ENCODE measurements at regions not wholly inside any gene's neighbourhood (a gene's known extent, or its start where the extent isn't known, plus 50 kb on each side); places are given as distances from the start of the nearest gene placed in this dataset.

DNA sequence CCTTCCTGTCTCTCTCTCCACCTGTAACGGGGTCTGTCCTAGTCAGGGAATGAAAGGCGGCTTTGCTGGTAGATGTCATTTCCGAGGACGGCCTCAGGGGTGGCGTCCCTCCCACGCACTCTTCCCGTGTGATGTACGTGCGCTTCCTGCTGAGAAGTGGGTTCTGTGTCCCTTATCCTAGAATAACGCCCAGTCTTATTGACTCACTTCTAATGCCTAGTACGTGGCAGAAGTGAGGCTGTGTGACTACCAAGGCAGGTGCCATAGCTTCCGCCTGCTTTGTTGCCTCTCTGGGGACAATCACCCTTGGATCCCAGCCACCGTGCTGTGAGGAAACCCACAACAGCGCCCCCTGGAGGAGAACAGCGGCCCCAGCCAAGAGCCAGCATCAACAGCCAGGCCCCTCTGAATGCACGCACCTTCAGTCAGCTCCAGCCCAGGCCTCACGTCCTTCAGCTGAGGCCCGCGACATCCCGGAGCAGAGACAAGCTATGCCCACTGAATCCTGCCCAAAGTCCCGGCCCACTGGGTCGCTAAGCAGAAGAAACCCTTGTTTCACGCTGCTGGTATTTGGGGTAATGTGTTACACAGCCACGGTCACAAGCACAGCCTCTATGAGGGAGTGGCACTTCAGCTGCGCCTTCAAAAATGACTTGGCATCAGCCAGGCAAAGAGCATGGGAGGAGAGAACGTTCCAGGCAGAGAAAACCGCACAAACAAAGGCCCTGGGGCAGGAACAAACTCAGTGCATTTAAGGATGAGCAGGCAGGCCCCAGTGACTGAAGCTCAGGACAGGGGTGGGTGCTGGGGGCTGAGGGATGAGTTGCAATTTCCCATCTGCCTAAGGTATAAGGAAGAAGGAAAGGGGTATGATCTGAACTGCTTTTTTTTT, 224.2 kb downstream of the NFATC2 start:
- Histone ChIP-seq H3K79me2 (ENCODE audit: control insufficient read depth, insufficient read depth, low read length) (no peaks in the 10 kb centered on the region), H3K27me3 (ENCODE audit: insufficient read depth, low read length, poor library complexity) (no peaks in the 10 kb centered on the region), H3K27ac (ENCODE audit: low read depth, low read length) (no peak overlapping the region), H3K4me1 (ENCODE audit: control insufficient read depth, low read depth, low read length) (peaks cover 4% of the 10 kb centered on the region), H3K56ac (ENCODE audit: low read length) (peak overlapping the region; percentile 77), H2BK5ac (ENCODE audit: low read length) (peak overlapping the region; percentile 61), H4K8ac (ENCODE audit: low read depth, low read length) (no peak overlapping the region), H3K18ac (ENCODE audit: low read length) (peak overlapping the region; percentile 15), H2AK5ac (ENCODE audit: low read length) (peak overlapping the region; percentile 83), H3K4me2 (ENCODE audit: low read length) (no peak overlapping the region), H3K36me3 (ENCODE audit: control insufficient read depth, insufficient read depth, low read length) (no peaks in the 10 kb centered on the region), H3K79me1 (ENCODE audit: low read length) (no peaks in the 10 kb centered on the region), H3K9ac (ENCODE audit: low read length) (peak overlapping the region; percentile 35), H3K23ac (ENCODE audit: low read length) (no peak overlapping the region), H2BK120ac (ENCODE audit: low read depth, low read length) (peak overlapping the region; percentile 2), H3K4ac (ENCODE audit: low read depth, low read length) (no peak overlapping the region), H4K5ac (ENCODE audit: low read length) (no peak overlapping the region), H3K4me3 (ENCODE audit: low read length) (no peak overlapping the region), H2BK15ac (replicated peaks; ENCODE audit: low read depth) (no peak overlapping the region)
- peak; percentile 88 for DNase-seq
- no CpG with 5 or more reads among the region's 27 CpGs for WGBS (ENCODE audit: extremely low coverage, insufficient coverage, low lambda C conversion rate)

DNA sequence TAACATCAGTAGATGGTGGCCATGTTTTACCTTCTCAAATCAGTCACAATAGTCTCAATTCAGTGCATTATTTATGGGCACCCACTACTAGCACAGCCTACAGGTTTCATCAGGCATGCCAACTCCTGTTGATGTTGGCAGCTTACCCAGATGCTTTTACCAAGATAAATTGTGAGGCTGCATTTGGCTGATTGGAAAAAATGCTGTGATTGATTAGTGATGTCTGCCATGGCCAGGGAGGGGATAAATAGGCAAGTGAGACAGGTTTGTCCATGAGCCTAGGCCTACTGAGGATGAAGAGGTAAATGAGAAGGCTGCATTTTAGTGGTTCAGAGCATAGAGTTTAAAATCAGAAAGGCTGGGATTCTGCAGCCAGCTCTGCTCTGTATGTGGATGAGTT, 227.1 kb downstream of the NFATC2 start:
- Histone ChIP-seq H3K79me2 (ENCODE audit: control insufficient read depth, insufficient read depth, low read length) (no peaks in the 10 kb centered on the region), H3K4me1 (ENCODE audit: control insufficient read depth, low read depth, low read length) (peaks cover 12% of the 10 kb centered on the region), H3K4ac (ENCODE audit: low read depth, low read length) (no peak overlapping the region), H2BK120ac (ENCODE audit: low read depth, low read length) (no peak overlapping the region), H4K5ac (ENCODE audit: low read length) (no peak overlapping the region), H3K79me1 (ENCODE audit: low read length) (no peaks in the 10 kb centered on the region), H3K56ac (ENCODE audit: low read length) (no peak overlapping the region), H3K27ac (ENCODE audit: low read depth, low read length) (no peak overlapping the region), H3K27me3 (ENCODE audit: insufficient read depth, low read length, poor library complexity) (no peaks in the 10 kb centered on the region), H2BK15ac (replicated peaks; ENCODE audit: low read depth) (no peak overlapping the region), H3K36me3 (ENCODE audit: control insufficient read depth, insufficient read depth, low read length) (no peaks in the 10 kb centered on the region), H3K18ac (ENCODE audit: low read length) (no peak overlapping the region), H4K8ac (ENCODE audit: low read depth, low read length) (no peak overlapping the region), H3K4me3 (ENCODE audit: low read length) (no peak overlapping the region), H2BK5ac (ENCODE audit: low read length) (no peak overlapping the region), H3K9ac (ENCODE audit: low read length) (no peak overlapping the region), H3K4me2 (ENCODE audit: low read length) (no peak overlapping the region), H3K23ac (ENCODE audit: low read length) (no peak overlapping the region), H2AK5ac (ENCODE audit: low read length) (peak overlapping the region; percentile 62)
- no peak for DNase-seq

DNA sequence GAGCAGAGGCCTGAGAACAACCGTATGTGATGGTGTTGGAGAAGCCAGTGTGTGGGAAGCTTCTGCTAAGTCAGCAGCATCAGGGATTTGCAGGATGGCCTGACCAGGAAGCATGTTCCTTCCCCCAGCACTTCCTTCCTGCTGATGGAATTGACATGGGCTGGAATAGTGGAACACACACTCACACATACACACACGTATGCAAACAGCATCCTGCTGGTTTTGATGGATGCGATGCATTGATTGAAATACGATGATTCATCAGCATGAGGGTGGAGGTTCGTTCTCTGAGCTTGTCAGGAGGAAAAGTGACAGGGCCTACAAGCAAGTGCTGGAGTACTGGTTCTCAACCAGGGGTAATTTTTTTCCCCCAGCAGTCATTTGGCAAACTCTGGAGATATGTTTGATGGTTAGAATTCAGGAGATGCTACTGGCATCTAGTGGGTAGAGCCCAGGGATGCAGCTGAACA, 229.1 kb downstream of the NFATC2 start:
- Histone ChIP-seq H3K4me2 (ENCODE audit: low read length) (no peak overlapping the region), H3K4ac (ENCODE audit: low read depth, low read length) (no peak overlapping the region), H3K79me2 (ENCODE audit: control insufficient read depth, insufficient read depth, low read length) (no peaks in the 10 kb centered on the region), H2BK5ac (ENCODE audit: low read length) (no peak overlapping the region), H2BK120ac (ENCODE audit: low read depth, low read length) (no peak overlapping the region), H3K27ac (ENCODE audit: low read depth, low read length) (no peak overlapping the region), H3K23ac (ENCODE audit: low read length) (no peak overlapping the region), H3K9ac (ENCODE audit: low read length) (no peak overlapping the region), H3K18ac (ENCODE audit: low read length) (peak overlapping the region; percentile 2), H3K4me1 (ENCODE audit: control insufficient read depth, low read depth, low read length) (peaks cover 13% of the 10 kb centered on the region), H3K4me3 (ENCODE audit: low read length) (no peak overlapping the region), H4K8ac (ENCODE audit: low read depth, low read length) (no peak overlapping the region), H4K5ac (ENCODE audit: low read length) (no peak overlapping the region), H3K56ac (ENCODE audit: low read length) (peak overlapping the region; percentile 17), H2BK15ac (replicated peaks; ENCODE audit: low read depth) (no peak overlapping the region), H3K36me3 (ENCODE audit: control insufficient read depth, insufficient read depth, low read length) (no peaks in the 10 kb centered on the region), H3K79me1 (ENCODE audit: low read length) (no peaks in the 10 kb centered on the region), H3K27me3 (ENCODE audit: insufficient read depth, low read length, poor library complexity) (no peaks in the 10 kb centered on the region), H2AK5ac (ENCODE audit: low read length) (no peak overlapping the region)
- no CpG with 5 or more reads among the region's 5 CpGs for WGBS (ENCODE audit: extremely low coverage, insufficient coverage, low lambda C conversion rate)
- no peak for DNase-seq

DNA sequence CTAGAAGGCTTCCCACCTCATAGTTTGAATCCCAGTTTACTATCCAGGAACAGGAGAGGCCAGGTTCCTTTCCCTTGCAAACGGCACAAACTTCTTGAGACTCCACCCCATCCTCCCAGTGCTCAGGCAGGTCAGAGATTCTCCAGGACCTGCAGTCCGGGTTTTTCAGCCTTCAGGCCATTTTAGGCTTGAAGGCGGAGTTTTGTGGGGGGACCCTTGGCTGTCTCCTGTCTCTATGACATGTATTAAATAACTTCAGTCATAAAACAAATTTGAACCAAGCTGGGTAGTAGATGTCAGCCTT, 230.1 kb downstream of the NFATC2 start:
- H4K8ac ChIP-seq (ENCODE audit: low read depth, low read length) = no peak overlapping the region

DNA sequence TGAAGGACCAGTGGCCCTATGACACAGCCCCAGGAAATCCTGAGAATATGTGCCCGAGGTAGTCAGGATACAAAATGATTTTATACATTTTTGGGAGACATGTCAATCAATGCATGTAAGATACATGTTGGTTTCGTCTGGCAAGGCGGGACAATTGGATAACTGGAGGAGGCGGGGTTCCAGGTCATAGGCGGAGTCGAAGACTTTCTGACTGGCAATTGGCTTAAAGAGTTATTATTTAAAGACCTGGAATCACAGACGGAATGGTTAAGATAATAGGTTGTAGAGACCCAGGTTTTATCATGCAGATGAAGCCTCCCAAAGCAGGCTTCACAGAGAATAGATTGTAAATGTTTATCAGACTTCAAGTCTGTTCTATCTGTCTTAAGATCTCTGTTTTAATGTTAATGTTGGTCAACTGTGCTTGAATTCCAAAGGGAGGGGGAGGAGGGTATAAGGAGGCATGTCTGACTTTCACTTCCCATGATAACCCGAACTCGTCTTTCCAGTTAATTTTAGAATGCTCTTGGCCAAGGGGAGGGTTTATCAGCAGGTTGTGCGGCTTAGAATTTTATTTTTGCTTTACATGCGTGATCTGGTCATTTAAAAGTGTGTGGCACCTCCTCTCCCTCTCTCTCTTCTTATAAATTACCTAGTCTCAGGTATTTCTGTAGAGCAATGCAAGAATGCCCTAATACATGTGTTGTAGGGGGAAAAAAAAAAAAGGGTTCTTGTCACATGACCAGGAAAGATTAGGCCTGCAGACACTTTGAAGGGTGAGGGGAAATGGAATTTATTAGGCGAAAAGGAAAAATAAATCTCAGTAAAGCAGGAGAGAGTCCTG, 230.7 kb downstream of the NFATC2 start:
- Histone ChIP-seq H3K79me1 (ENCODE audit: low read length) (no peaks in the 10 kb centered on the region), H3K27ac (ENCODE audit: low read depth, low read length) (peak overlapping the region; percentile 69), H4K8ac (ENCODE audit: low read depth, low read length) (no peak overlapping the region), H3K4me1 (ENCODE audit: control insufficient read depth, low read depth, low read length) (peaks cover 14% of the 10 kb centered on the region), H4K5ac (ENCODE audit: low read length) (peak overlapping the region; percentile 78), H3K56ac (ENCODE audit: low read length) (peak overlapping the region; percentile 70), H3K23ac (ENCODE audit: low read length) (no peak overlapping the region), H2AK5ac (ENCODE audit: low read length) (no peak overlapping the region), H3K9ac (ENCODE audit: low read length) (peak overlapping the region; percentile 6), H3K27me3 (ENCODE audit: insufficient read depth, low read length, poor library complexity) (no peaks in the 10 kb centered on the region), H3K4me2 (ENCODE audit: low read length) (no peak overlapping the region), H2BK15ac (replicated peaks; ENCODE audit: low read depth) (peak overlapping the region; percentile 41), H2BK120ac (ENCODE audit: low read depth, low read length) (peak overlapping the region; percentile 56), H3K36me3 (ENCODE audit: control insufficient read depth, insufficient read depth, low read length) (no peaks in the 10 kb centered on the region), H3K18ac (ENCODE audit: low read length) (peak overlapping the region; percentile 70), H3K4me3 (ENCODE audit: low read length) (no peak overlapping the region), H2BK5ac (ENCODE audit: low read length) (peak overlapping the region; percentile 83), H3K4ac (ENCODE audit: low read depth, low read length) (no peak overlapping the region), H3K79me2 (ENCODE audit: control insufficient read depth, insufficient read depth, low read length) (no peaks in the 10 kb centered on the region)
- WGBS (ENCODE audit: extremely low coverage, insufficient coverage, low lambda C conversion rate) = no CpG with 5 or more reads among the region's 12 CpGs
- DNase-seq = peak; percentile 96

More for the DNA sequence above, 230.1 kb downstream of the NFATC2 start:
- Histone ChIP-seq H3K56ac (ENCODE audit: low read length) (peak overlapping the region; percentile 17), H3K9ac (ENCODE audit: low read length) (peak overlapping the region; percentile 6), H3K36me3 (ENCODE audit: control insufficient read depth, insufficient read depth, low read length) (no peaks in the 10 kb centered on the region), H3K27me3 (ENCODE audit: insufficient read depth, low read length, poor library complexity) (no peaks in the 10 kb centered on the region), H3K79me1 (ENCODE audit: low read length) (no peaks in the 10 kb centered on the region), H3K23ac (ENCODE audit: low read length) (no peak overlapping the region), H3K4me2 (ENCODE audit: low read length) (no peak overlapping the region), H3K4me3 (ENCODE audit: low read length) (no peak overlapping the region), H3K4ac (ENCODE audit: low read depth, low read length) (no peak overlapping the region), H2AK5ac (ENCODE audit: low read length) (no peak overlapping the region), H3K27ac (ENCODE audit: low read depth, low read length) (peak overlapping the region; percentile 69), H3K79me2 (ENCODE audit: control insufficient read depth, insufficient read depth, low read length) (no peaks in the 10 kb centered on the region), H2BK5ac (ENCODE audit: low read length) (peak overlapping the region; percentile 58), H2BK120ac (ENCODE audit: low read depth, low read length) (peak overlapping the region; percentile 16), H3K18ac (ENCODE audit: low read length) (peak overlapping the region; percentile 70), H3K4me1 (ENCODE audit: control insufficient read depth, low read depth, low read length) (peaks cover 12% of the 10 kb centered on the region), H2BK15ac (replicated peaks; ENCODE audit: low read depth) (peak overlapping the region; percentile 14), H4K5ac (ENCODE audit: low read length) (peak overlapping the region; percentile 78)
- peak; percentile 71 for DNase-seq
- WGBS (ENCODE audit: extremely low coverage, insufficient coverage, low lambda C conversion rate) = no CpG with 5 or more reads among the region's 3 CpGs
